CD4-positive, alpha-beta T cell (primary cell): ENCODE measurements at regions not wholly inside any gene's neighbourhood (a gene's known extent, or its start where the extent isn't known, plus 50 kb on each side); places are given as distances from the start of the nearest gene placed in this dataset.
"Not testable (repeated sequence)": the region's sequence is repeated elsewhere in the genome, so short reads cannot be mapped to it uniquely, and the experiment has no call there.

Experiments used
- ATAC-seq: fragments of 200-7000 bp; cut with Tn5 transposase; one replicate; pipeline ENCODE4 v1.10.0; 2022; ENCODE audit warnings: mild to moderate bottlenecking; ENCODE audit not compliant: poor library complexity
- CTCF ChIA-PET: fragments of 350-600 bp; sonication (Branson Sonifier 250); formaldehyde crosslinking; loops from one replicate; lab custom pipeline; 2021; ENCODE audit warnings: antibody characterized with exemption, inconsistent platforms; lab: Charles Lee
- POLR2A ChIA-PET: fragments of 350-600 bp; sonication (Branson Sonifier 250); formaldehyde crosslinking; loops from one replicate; lab custom pipeline; 2021; ENCODE audit warnings: antibody characterized with exemption, inconsistent platforms; lab: Charles Lee
- DNase-seq, 14 experiments: peaks; one replicate each; pipeline ENCODE4 v3.0.0-alpha.2; 2013 to 2020; ENCODE audit warnings: mixed read lengths in 2 of 14
- H3K27ac ChIP-seq, 2 donors: one replicate each; pipeline versions ENCODE4 v1.5.1 to v1.7.0; 2013; ENCODE audit warnings: low read length in 2 of 2, low read depth in 1 of 2, mild to moderate bottlenecking in 1 of 2
- H3K27me3 ChIP-seq, 2 experiments: 1 replicate in 1 of 2; 2 replicates in 1 of 2; pipeline versions ENCODE4 v1.6.1 to v1.7.0; 2013; ENCODE audit warnings: low read length in 2 of 2, control low read depth in 1 of 2, mild to moderate bottlenecking in 1 of 2, moderate library complexity in 1 of 2; ENCODE audit not compliant: insufficient read depth in 2 of 2, control insufficient read depth in 1 of 2
- H3K36me3 ChIP-seq: one replicate; pipeline ENCODE4 v1.6.1; 2013; ENCODE audit warnings: low read length, control low read depth; ENCODE audit not compliant: insufficient read depth
- H3K4me1 ChIP-seq: one replicate; pipeline ENCODE4 v1.6.1; 2013; ENCODE audit warnings: low read length, control low read depth; ENCODE audit not compliant: insufficient read depth
- H3K4me3 ChIP-seq: one replicate; pipeline ENCODE4 v1.5.1; 2013; ENCODE audit warnings: mild to moderate bottlenecking, low read length, moderate library complexity
- H3K9me3 ChIP-seq, 2 experiments: 1 replicate in 1 of 2; 2 replicates in 1 of 2; pipeline versions ENCODE4 v1.6.1 to v1.7.0; 2013; ENCODE audit warnings: low read length in 2 of 2, mild to moderate bottlenecking in 2 of 2, control low read depth in 1 of 2, moderate library complexity in 1 of 2; ENCODE audit not compliant: control insufficient read depth in 1 of 2, insufficient read depth in 1 of 2
- H3K27ac Mint-ChIP-seq: one replicate; pipeline ENCODE4 v1.8.0; 2020; ENCODE audit warnings: mixed read lengths
- H3K27me3 Mint-ChIP-seq: one replicate; pipeline ENCODE4 v1.8.0; 2021; ENCODE audit warnings: mixed read lengths
- H3K36me3 Mint-ChIP-seq: one replicate; pipeline ENCODE4 v1.8.0; 2021; ENCODE audit warnings: low read depth, mixed read lengths
- H3K4me1 Mint-ChIP-seq: one replicate; pipeline ENCODE4 v1.8.0; 2021; ENCODE audit warnings: low read depth, mixed read lengths
- H3K4me3 Mint-ChIP-seq: one replicate; pipeline ENCODE4 v1.8.0; 2020; ENCODE audit warnings: mild to moderate bottlenecking, mixed read lengths
- H3K9me3 Mint-ChIP-seq: one replicate; pipeline ENCODE4 v1.8.0; 2020; ENCODE audit warnings: mixed read lengths
- CTCF ChIP-seq: fragments of 200-600 bp; IDR thresholded peaks from one replicate; pipeline ENCODE4 v1.8.0; 2022; ENCODE audit warnings: antibody characterized with exemption, mild to moderate bottlenecking
- intact Hi-C, 2 experiments: fragments of 100-400 bp; cut with DNase I in 1 of 2; cut with micrococcal nuclease in 1 of 2; formaldehyde crosslinking; loops; one replicate each; pipeline versions ENCODE4 v1.15.1 to v1.9.0; 2023 to 2025; cut with DNase I, micrococcal nuclease

DNA sequence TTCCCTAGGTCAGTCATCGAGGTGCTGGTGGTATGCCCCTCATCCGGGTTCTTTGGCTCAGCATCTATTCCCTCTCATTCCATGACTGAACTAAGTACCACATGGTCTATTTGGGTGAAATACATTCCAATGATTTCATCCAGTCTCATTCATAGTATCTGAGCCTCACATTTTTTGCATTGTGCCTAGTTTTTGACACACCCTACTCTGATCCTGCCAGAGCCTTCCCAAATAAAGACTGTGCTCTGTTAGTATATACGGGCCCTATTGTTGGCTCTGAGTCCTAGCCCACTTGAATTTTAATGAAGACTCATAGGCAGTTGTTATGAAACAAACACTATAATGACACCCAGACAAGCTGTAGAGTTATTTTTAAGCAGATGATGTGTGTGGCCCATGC lies 740.7 kb downstream of the CETN3 start:
- H3K4me3 Mint-ChIP-seq, result no peak overlapping the region
- ATAC-seq, result no peak
- intact Hi-C loops, result no loop called here
- H3K9me3 ChIP-seq, result no peaks in the 10 kb centered on the region
- POLR2A ChIA-PET, result no interaction called here
- no peak for DNase-seq
- H3K4me1 ChIP-seq, result no peaks in the 10 kb centered on the region
- H3K27me3 Mint-ChIP-seq, result no peaks in the 10 kb centered on the region
- H3K27me3 ChIP-seq, result no peaks in the 10 kb centered on the region
- no peak overlapping the region for H3K27ac ChIP-seq
- TF ChIP-seq CTCF, result no peak
- no peaks in the 10 kb centered on the region for H3K36me3 ChIP-seq
- H3K9me3 Mint-ChIP-seq, result peaks cover 6% of the 10 kb centered on the region
- CTCF ChIA-PET, result no interaction called here
- no peaks in the 10 kb centered on the region for H3K4me1 Mint-ChIP-seq
- H3K4me3 ChIP-seq, result no peak overlapping the region
- H3K27ac Mint-ChIP-seq, result no peak overlapping the region
- H3K36me3 Mint-ChIP-seq, result no peaks in the 10 kb centered on the region

DNA sequence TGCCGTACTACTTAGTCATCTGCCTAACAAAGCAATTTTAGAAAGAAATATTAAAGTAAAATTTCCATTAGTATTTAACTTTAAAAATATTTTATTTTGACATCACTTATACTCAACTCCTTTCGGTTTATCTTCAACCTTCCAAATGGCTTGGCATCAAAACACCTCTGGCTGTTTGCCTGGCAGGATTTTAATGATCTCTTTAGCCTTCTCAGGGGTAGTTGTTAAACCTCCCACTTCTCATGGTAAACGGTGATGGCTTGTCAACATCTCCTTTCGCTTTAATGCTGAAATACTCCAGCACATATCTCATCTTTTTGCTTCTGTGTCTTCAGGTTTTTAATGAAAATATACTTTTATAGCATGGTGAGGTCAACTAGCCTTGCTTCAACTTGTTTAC lies 747.1 kb downstream of the CETN3 start:
- no peak for TF ChIP-seq CTCF
- Histone ChIP-seq H3K9me3 (no peaks in the 10 kb centered on the region), H3K4me3 (no peak overlapping the region), H3K27ac (no peak overlapping the region), H3K27me3 (no peaks in the 10 kb centered on the region), H3K4me1 (no peaks in the 10 kb centered on the region), H3K36me3 (no peaks in the 10 kb centered on the region)
- ChIA-PET CTCF (no interaction called here), POLR2A (no interaction called here)
- no peaks in the 10 kb centered on the region for H3K4me1 Mint-ChIP-seq
- DNase-seq (no peak), ATAC-seq (no peak)
- H3K4me3 Mint-ChIP-seq, result no peak overlapping the region
- H3K27ac Mint-ChIP-seq, result no peak overlapping the region
- intact Hi-C loops, result no loop called here
- no peaks in the 10 kb centered on the region for H3K36me3 Mint-ChIP-seq
- peaks cover 17% of the 10 kb centered on the region for H3K9me3 Mint-ChIP-seq
- H3K27me3 Mint-ChIP-seq, result no peaks in the 10 kb centered on the region

DNA sequence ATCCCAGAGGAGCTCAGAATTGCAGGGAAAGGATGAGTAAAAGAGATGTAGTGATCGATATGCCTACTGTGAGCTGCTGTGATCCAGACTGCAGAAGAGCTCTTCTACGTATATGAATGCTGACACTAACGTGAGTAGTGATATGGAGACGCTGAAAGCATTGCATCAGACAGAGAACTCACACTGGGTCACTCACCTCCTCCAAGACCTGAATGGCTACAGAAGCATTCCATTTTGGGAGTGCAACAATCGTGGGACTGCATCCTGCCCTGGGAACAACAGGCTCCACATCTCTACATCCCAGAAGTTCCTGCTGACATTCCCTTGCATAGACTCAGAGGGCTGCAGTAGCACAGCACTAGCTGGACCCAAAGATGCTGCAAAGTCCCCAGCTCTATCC lies 755.9 kb upstream of the MEF2C start:
- ATAC-seq, result no peak
- Histone ChIP-seq H3K27ac (no peak overlapping the region), H3K4me1 (no peaks in the 10 kb centered on the region), H3K4me3 (no peak overlapping the region), H3K9me3 (peaks cover 0 to 14% of the 10 kb centered on the region in 2 experiments), H3K27me3 (no peaks in the 10 kb centered on the region), H3K36me3 (no peaks in the 10 kb centered on the region)
- no peak for DNase-seq
- CTCF ChIA-PET, result no interaction called here
- Mint-ChIP-seq H3K9me3 (peaks cover 7% of the 10 kb centered on the region), H3K36me3 (no peaks in the 10 kb centered on the region), H3K27me3 (no peaks in the 10 kb centered on the region), H3K4me3 (no peak overlapping the region), H3K4me1 (no peaks in the 10 kb centered on the region), H3K27ac (no peak overlapping the region)
- intact Hi-C loops, result no loop called here
- TF ChIP-seq CTCF, result no peak
- POLR2A ChIA-PET, result no interaction called here

DNA sequence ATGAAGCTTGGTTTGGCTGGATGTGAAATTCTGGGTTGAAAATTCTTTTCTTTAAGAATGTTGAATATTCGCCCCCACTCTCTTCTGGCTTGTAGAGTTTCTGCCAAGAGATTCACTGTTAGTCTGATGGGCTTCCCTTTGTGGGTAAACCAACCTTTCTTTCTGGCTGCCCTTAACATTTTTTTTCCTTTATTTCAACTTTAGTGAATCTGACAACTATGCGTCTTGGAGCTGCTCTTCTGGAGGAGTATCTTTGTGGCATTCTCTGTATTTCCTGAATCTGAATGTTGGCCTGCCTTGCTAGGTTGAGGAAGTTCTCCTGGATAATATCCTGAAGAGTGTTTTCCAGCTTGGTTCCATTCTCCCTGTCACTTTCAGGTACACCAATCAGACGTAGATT lies 751.2 kb upstream of the MEF2C start:
- ATAC-seq, H3K27me3 ChIP-seq, H3K4me3 ChIP-seq, H3K27ac Mint-ChIP-seq, H3K36me3 ChIP-seq, H3K4me1 ChIP-seq, CTCF ChIA-PET, DNase-seq, H3K36me3 Mint-ChIP-seq, H3K4me3 Mint-ChIP-seq, H3K4me1 Mint-ChIP-seq, intact Hi-C loops, POLR2A ChIA-PET, H3K27me3 Mint-ChIP-seq, H3K27ac ChIP-seq: not testable (repeated sequence)
- H3K9me3 Mint-ChIP-seq, result peaks cover 18% of the 10 kb centered on the region
- peaks cover 0 to 11% of the 10 kb centered on the region in 2 experiments for H3K9me3 ChIP-seq

DNA sequence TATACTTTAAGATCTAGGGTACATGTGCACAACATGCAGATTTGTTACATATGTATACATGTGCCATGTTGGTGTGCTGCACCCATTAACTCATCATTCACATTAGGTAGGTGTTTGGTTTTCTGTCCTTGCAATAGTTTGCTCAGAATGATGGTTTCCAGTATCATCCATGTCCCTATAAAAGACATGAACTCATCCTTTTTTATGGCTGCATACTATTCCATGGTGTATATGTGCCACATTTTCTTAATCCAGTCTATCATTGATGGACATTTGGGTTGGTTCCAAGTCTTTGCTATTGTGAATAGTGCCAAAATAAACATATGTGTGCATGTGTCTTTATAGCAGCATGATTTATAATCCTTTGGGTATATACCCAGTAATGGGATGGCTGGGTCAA lies 747.1 kb upstream of the MEF2C start:
- H3K36me3 Mint-ChIP-seq, H3K27ac Mint-ChIP-seq, CTCF ChIA-PET, DNase-seq, H3K4me1 ChIP-seq, H3K4me3 Mint-ChIP-seq, ATAC-seq, H3K9me3 ChIP-seq, intact Hi-C loops, H3K27ac ChIP-seq, H3K4me1 Mint-ChIP-seq, H3K36me3 ChIP-seq, H3K27me3 ChIP-seq, POLR2A ChIA-PET, H3K27me3 Mint-ChIP-seq, H3K4me3 ChIP-seq: not testable (repeated sequence)
- H3K9me3 Mint-ChIP-seq, result peaks cover 15% of the 10 kb centered on the region
